IMR-90 (cell line): ENCODE measurements at regions not wholly inside any gene's neighbourhood (a gene's known extent, or its start where the extent isn't known, plus 50 kb on each side); places are given as distances from the start of the nearest gene placed in this dataset.

Source experiments
- BHLHE40 ChIP-seq: fragments of 150-350 bp; IDR thresholded peaks from 2 replicates; pipeline ENCODE4 v1.6.1; 2016; ENCODE audit warnings: mild to moderate bottlenecking, low read depth, low read length
- CEBPB ChIP-seq: IDR thresholded peaks from 2 replicates; pipeline ENCODE4 v1.6.1; 2012; ENCODE audit warnings: low read depth, low read length, improper control_type of control experiment
- CTCF ChIP-seq: conservative IDR thresholded peaks from 2 replicates; pipeline ENCODE4 v1.5.1; 2012; ENCODE audit warnings: mild to moderate bottlenecking, low read depth, low read length, improper control_type of control experiment
- ELK1 ChIP-seq: fragments of 150-350 bp; IDR thresholded peaks from 2 replicates; pipeline ENCODE4 v1.6.1; 2016; ENCODE audit warnings: low read depth, mild to moderate bottlenecking, low read length, moderate library complexity, borderline replicate concordance
- FOS ChIP-seq: fragments of 150-350 bp; IDR thresholded peaks from 2 replicates; pipeline ENCODE4 v1.6.1; 2016; ENCODE audit warnings: low read depth, low read length
- MAZ ChIP-seq: IDR thresholded peaks from 2 replicates; pipeline ENCODE4 v1.6.1; 2012; ENCODE audit warnings: low read depth, mild to moderate bottlenecking, low read length, improper control_type of control experiment, moderate library complexity, borderline replicate concordance
- POLR2A ChIP-seq: IDR thresholded peaks from 2 replicates; pipeline ENCODE4 v1.6.1; 2012; ENCODE audit warnings: mild to moderate bottlenecking, low read depth, low read length
- RAD21 ChIP-seq: IDR thresholded peaks from 2 replicates; pipeline ENCODE4 v1.6.1; 2012; ENCODE audit warnings: low read length, improper control_type of control experiment
- RCOR1 ChIP-seq: IDR thresholded peaks from 2 replicates; pipeline ENCODE4 v1.6.1; 2012; ENCODE audit warnings: mild to moderate bottlenecking, low read length, improper control_type of control experiment; ENCODE audit not compliant: insufficient replicate concordance
- SMC3 ChIP-seq: fragments of 150-350 bp; IDR thresholded peaks from 2 replicates; pipeline ENCODE4 v1.6.1; 2016; ENCODE audit warnings: low read depth, mild to moderate bottlenecking, antibody characterized with exemption, low read length, moderate library complexity
- USF2 ChIP-seq: fragments of 150-350 bp; IDR thresholded peaks from 2 replicates; pipeline ENCODE4 v1.6.1; 2017; ENCODE audit warnings: mild to moderate bottlenecking, antibody characterized with exemption, low read length, low read depth

DNA sequence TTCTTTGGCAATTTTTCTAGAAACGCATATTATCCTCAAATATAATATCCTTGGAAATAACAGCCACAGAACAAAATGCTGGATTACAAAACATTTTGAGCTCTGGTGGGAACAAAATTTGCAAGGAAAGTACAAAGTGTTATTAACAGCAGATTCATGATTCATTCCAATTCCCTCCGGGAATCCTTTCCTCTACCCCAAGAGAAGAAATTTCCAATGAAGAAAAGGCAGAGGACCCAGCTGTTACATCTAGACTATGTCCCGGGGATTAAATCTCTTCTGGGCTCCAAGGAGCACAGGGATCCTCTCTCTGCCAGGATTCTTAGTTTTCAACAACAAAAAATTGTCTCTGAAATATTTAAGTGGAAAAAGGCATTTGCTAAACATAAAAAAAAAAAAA is 51.6 kb upstream of the TMEFF2 start:
- TF ChIP-seq CTCF: no peak
- no peak for TF ChIP-seq SMC3
- no peak for TF ChIP-seq CEBPB
- no peak for TF ChIP-seq POLR2A
- no peak for TF ChIP-seq BHLHE40
- TF ChIP-seq ELK1: no peak
- no peak for TF ChIP-seq FOS
- no peak for TF ChIP-seq MAZ
- no peak for TF ChIP-seq RAD21
- no peak for TF ChIP-seq USF2
- no peak for TF ChIP-seq RCOR1
